Activated CD8-positive, alpha-beta memory T cell treated with anti-CD3 and anti-CD28 coated beads, Interleukin-2, amount 50 U/mL, for 1 hour (primary cell): ENCODE measurements at regions not wholly inside any gene's neighbourhood (a gene's known extent, or its start where the extent isn't known, plus 50 kb on each side); places are given as distances from the start of the nearest gene placed in this dataset.

Experiments
- DNase-seq: peaks from one replicate; pipeline ENCODE4 v3.0.0-alpha.2; 2020; ENCODE audit errors: extremely low read depth

DNA sequence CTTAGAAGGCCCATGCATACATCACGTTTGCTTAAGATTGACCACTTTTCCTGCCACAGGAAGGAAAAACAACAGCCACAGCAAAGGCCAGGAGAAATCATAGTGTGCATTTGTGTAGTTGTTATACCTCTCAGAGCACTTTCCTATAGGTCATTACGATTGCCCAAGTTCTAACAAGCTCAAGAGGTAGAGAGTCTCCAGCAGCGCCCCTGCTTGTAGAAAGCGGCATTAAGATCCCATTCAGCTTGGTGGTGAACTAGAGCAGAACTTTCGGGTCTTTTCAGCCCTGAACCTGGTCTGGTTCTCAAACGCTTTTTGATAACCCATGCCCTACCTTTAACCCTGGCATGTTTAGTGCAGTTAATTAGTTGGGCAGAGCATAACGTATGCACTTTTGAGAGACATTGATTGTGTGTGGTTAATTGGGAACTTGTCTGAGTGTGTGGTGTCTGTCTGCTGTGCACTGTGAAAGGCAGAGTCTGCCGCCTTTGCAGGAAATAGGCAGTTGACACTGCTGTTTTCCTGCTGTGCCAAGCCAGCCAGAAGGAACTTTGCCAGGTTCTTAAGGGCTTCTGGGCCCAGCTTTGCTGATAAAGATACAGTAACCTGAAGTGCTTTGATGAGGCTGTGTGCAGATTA is 109.9 kb upstream of the CLMP start:
- no peak for DNase-seq

DNA sequence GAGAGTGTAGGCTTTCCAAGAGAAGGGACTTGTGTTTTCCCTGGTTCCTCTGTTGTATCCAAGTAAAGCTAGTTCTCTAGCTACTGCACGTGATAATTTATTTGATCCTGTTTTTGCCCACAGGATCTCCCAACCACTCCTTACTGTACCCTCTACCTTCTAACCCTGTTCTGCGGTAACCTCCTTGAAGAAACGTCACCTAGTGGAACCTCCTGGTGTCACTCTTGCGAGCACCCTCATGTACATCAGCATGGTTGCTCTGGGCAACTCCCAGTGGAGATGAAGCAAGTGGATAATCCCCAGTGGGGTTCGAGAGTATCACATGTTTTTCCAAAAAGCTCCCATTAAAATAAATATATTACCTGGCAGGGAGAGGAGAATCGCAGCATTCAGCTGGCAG is 108.9 kb upstream of the CLMP start:
- no peak for DNase-seq

DNA sequence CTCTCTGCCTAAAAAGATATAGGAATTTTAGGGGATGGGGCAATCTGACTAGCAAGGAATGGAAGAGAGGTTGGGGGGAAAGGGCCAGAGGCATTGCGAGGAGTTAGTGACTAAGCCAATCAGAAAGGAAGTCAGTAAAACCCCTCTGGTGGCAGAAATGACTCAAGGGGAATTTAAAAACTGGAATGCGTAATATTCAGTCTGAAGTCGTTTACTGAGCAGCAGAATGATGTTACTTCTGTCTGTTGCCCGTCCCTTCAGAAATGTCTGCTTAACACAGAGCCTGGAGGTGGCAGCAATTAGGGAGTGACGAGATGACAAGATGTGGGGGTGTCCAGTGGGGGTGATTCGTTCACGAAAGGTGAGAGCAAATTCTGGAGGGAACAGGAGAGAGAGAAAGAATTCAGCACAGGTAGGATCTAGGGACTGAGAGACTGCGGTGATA is 107.7 kb upstream of the CLMP start:
- no peak for DNase-seq

DNA sequence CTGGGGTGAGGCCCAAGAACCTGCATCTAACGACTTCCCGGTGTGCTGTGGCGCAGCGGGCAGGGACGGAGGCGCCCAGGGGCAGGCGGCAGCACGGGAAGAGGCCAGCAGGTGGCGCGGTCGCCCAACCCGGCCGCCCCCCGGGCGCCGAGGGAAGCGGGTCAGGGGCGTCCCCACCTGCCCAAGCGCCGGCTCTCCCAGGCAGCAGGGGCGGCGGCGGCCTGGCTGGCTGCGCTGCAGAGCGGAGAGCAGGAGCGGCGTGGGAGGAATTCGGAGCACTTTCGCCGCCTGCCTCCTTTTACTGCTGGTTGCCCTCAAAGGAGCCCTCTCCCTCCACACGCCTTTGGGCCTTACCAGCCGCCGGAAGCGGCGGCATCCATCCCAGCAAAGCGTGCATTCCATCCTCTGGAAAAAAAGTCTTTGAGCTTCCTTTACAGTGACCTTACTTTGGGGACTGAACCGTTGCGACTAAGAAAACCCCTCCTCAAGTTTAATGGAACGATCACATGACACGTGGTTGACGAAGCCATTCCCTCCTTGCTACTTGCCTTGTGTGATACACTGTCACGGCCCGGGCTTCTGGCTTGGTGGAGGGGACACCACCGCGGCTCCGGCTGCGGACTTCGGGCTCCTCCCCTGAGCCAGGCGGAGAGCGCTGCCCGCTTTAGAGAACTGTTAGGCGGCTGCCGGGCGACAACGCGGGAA is 106.8 kb upstream of the CLMP start:
- no peak for DNase-seq

DNA sequence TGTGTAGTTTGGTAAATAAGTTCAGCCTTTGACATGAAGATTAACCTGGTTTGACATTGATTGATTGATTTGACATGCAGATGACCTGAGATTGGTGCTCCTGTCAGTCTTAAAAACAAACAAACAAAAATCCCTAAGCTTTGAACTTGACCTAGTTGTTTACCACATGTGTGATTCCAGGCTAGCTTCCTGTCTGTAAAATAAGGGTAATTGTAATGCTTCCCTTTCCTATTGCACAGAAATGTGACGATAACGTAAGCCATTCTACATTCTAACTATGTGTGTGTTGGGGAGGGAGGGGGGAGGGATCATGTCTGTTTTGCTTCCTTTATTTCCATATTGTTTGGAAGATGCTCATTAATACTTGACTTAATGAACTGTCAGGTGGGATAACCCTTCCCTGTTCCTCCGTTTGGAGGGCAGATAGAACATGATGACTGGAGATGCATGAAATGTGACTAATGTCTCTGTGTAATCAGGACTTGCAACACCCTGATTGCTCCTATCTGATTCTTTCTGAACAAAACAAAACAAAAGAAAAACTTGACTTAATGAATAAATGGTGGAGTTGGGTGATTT is 106.1 kb upstream of the CLMP start:
- no peak for DNase-seq

DNA sequence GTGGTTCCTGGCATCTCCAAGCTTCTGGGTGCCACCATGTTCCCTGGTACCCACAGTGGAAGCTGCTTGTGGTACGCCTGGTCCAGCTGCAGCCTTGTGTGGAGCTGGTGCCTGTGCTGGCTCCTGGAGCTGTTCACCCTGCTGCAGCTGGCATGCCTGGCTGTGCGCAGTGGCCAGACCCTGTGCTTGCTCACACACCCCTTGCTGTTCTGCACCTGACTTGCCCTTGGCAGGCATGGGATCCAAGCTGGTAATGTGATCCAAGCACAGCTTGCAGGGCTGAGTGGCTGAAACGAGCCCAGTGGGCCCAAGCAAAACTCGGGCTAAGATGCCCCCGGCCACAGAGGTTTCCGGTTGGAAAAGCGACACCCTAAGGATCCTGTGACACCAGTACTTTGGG is 104.7 kb upstream of the CLMP start:
- no peak for DNase-seq

DNA sequence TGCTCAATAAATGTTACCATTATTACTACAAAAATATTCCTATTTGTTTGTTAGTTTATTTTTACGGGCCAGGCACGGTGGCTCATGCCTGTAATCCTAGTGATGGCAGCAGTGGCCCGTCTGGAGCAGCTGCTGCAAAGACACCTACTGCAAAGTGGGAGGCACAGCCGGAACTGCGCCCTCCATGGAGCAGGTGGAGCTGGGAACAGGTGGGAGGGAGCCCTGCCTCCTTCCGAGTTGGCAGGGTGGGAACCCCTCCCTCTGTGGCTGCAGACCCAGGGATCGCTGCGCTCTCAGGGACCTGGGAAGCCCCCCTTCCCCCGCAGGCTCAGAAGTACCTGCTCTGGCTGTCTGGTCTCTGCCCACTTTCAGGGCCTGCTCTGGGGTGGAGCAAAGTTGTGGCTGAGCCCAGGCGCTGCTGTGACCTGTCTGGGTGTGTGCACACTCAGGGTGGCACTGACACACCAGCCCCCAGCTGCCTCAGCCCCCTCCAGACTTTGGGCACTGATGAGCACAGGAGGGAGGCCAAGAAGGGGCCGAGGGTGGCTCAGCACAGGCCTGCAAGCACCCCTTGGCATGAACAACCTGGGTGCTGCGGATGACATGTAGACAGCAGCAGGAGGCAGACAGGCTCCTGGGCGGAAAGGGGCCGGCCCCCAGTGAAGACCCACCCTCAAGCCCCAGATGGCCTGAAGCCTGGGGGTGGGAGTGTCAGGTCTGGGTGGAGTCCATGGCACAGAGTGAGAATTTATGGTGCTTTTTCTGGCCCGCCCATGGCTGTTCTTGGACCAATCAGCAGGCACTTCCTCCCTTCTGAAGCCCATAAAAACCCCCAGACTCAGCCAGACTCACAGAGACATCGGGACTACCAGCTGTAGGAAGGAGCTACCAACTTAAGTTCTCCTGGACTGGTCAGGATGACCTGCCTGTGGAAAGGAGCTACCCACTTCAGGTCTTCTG is 103.7 kb upstream of the CLMP start:
- DNase-seq: no peak

DNA sequence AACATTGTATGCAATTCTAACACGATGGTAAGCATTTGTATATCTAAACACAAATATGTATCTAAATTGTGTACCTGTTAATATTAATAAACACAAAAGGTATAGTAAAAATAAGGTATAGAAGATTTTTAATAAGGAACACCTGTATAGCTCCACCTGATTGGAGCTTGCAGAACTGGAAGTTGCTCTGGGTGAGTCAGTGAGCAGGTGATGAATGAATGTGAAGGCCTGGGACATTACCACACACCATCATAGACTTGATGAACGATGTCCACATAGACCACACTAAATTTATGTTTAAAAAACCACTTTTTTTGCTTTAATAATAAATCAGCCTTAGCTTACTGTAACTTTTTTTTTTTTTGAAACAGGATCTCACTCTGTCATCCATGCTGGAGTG is 97.6 kb upstream of the CLMP start:
- no peak for DNase-seq

DNA sequence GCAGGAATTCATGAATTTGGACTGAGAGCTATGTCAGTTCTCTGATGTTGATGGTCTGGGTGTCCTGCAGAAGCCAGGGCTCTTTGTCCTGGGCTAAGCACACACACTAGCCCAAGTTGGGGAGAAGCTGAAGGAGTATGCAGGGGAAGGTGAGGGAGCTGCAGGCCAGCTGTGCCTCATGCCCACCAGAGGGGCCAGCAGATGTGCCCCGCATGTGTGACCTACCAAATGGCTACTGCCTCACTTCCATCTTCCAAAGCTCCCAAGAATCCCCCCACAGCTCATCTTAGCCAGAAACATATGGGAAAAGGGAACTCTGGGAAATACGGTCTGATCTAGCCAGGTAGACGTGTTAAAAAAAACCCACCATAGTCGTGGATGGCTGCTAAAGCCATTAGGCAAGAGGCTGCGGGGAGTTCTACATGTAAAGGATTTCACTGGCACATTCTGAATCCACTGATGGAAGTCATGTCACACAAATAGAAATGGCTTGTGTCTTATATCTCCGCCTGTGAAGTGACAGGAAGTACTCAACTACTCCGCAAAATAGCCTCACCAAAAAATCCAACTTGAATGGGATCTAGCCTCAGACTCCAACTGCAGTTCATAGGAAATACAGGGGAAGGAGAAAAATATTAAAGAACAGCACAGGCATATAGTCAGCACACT is 96.3 kb upstream of the CLMP start:
- DNase-seq: no peak

DNA sequence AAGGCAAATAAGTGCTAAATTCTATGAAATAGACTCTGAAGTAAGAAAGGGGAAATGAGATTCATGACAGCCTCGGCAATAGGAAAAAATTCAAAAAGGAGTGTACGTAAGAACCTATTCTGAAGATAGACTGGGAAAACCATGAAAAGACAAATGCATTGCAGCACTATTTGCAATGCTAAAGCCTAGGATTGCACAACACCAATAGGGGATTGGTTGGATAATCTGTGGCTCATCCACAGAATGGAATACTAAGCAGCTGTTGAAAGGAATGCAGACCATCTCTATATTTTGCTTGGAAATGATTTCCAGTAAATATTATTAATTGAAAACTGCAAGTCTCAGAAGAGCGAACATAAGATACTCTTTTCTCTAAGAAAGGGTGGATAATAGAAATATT is 91.7 kb upstream of the CLMP start:
- DNase-seq: no peak

DNA sequence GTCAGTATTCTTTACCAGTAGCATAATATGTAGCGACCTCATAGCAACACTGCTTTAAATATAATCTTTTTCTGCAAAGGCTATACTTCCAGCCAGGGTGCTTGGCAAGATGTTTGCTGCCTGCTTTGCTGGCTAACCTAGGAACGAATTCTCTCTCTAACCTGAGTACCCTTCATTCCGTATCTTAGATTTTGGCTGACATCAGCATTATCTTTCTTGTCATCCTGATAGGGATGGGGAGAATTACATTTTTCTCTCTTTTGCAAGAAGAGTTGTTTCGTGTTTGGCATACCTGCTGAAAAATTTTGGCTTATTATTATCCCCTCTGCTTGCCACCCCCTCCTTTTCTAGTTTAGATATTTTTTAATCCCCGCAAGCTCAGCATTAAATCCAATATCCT is 91.2 kb upstream of the CLMP start:
- no peak for DNase-seq

DNA sequence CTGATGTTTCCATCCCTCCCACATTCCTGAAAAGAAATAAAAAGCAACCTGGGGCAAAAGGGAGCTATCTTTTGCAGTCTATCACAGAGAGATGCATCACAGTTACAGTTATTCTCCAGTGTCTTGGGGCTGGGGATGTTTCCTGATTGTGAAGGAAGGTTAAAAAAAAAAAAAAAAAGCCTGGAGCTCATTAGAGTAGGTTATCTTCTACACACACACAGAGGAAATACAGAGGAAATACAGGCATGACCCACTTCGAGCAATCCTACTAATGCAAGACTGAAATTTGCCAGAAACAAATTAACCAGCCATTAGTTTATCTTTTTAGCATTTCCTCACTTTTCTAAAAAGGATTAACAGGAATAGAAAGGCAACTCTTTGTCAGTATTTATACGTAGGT is 89.4 kb upstream of the CLMP start:
- no peak for DNase-seq

DNA sequence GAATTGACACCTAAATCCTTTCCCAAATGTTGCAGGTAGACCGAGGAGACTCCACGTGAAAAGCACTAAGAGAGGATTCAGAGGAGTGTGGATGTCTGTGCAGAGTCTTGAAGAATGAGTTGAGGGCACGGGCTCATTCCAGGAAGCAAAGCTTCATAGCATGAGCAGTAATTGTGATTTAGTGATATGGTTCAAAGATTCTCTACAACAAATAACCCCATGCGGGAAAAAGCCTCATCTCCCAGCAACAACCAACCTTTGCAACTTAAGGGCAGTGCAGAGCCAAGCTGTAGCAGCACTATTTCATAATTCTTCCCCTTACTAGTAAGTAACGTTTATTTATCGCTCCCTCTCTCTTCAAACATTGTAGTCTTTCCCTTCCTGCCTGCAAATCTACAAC is 87.5 kb upstream of the CLMP start:
- DNase-seq: no peak

DNA sequence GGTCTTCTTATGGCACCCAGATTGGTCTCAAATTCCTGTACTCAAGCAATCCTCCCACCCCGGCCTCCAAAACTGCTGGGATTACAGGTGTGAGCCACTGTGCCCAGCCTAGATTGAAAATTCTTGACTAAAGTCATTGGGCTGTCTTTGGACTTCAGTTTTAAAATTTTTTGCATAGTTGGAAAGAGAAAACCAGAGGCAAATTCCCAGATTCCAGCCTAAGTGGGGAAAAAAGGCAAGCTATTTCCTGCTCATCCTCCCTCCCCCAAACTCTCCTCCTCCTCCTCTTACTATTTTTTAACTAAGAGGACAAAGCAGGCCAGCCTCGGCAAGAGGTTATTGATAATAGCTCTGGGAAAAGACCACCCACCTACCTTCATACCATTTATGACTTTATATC is 78.6 kb upstream of the CLMP start:
- no peak for DNase-seq

DNA sequence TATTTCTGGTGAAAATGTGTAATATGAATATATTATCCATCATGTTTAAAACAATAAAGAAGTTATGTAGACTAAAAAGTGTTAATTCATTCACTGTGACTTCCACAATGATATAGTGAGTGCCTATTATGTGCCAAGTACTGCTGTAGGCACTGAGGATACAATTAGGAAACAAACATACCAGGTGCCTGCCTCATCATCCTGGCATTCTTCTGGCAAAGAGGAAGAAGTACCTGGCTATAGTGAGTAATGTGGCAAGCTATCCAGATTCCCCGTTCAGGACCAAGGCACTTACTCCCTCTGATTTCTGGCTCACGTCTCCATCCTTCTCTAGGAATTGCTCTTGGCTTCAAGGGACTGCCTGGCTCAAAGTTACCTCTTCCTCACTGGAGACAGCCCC is 77.5 kb upstream of the CLMP start:
- DNase-seq: no peak

DNA sequence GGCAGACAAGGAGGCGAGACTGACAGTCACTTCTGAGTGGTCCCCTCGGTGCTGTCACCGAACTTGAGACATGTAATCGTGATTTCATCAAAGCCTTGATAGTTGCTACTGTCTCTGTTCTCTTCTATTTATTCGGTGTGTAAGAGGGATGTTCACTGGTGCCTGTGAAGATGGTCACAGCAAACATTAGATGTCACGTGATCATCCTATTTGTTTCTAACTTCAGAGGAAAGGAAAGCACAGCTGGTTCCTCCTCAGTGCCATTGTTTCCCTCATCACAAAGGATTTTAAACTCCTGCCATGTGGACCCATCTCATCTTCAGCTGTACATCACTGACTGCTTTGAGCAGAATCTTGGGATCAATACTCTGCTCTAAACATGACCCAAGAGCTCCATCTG is 73.1 kb upstream of the CLMP start:
- no peak for DNase-seq

DNA sequence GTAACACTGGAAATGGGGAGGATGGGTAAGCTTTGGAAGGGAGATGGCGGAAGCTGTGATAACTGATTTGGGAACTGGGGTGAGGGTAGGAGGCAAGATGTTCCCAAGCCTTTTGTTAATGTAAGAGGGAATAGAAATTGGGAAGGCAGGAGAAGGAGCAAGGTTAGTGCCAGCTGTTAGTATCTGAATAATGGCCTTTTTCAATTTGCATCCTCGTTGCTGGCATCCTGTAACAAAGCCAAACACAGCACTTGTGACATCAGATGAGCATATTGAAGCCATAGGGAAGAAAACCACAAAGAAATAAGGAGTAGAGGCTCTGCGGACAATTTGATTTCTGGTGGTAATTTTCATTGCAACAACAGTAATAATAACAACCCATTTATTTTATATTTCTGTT is 70.9 kb upstream of the CLMP start:
- DNase-seq: no peak

DNA sequence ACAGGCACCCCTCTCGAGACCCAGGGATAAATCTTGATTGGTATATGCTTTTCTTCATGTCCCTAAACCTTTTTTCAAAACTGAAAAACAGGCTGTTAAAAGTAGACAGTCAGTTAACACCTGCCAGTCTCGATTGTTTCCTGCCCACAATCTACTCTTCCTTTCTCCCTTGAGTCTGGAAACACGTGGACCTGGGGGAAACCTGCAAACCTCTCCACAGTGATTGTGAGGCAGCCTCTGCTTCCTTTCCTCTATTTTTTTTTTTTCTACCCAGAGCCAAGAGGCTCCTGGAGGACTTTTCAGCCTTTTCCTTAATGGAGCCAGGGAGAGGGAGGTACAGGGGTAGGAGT is 69.4 kb upstream of the CLMP start:
- DNase-seq: no peak

DNA sequence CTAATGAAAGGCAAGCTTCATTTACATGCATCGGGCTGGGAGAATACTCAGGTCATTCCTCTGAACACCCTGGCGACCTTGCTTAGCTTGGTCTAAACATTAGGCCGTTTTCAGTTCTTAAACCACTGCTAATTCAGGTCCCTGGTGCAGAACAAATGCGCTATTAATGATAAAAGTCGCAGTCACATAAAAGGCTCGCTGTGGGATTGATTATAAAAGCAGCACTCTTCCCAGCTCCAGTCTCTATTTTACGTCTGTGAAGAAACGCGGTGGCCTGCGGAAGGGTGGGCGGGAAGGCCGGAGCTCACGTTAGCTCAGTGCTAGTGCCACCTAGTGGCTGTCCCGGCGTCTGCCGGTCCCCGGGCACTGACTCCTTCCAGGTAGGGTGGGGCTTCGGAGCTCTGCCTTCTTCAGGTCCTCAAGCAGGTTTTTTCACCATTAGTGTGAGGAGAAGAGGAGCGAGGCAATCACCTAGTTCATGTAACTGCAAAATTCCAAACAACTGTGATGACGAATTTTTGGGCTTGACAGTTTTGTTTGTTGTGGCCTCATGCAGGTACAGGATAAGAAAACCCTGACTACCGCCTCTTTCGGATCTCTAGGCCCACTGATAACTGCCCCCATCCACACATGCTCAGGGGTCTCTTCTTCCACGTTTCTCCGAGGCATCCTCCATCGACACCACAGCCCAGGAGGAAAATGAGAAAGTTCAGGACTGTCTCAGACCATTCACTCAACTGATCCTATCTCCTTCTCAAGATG is 66.5 kb upstream of the CLMP start:
- DNase-seq: no peak

DNA sequence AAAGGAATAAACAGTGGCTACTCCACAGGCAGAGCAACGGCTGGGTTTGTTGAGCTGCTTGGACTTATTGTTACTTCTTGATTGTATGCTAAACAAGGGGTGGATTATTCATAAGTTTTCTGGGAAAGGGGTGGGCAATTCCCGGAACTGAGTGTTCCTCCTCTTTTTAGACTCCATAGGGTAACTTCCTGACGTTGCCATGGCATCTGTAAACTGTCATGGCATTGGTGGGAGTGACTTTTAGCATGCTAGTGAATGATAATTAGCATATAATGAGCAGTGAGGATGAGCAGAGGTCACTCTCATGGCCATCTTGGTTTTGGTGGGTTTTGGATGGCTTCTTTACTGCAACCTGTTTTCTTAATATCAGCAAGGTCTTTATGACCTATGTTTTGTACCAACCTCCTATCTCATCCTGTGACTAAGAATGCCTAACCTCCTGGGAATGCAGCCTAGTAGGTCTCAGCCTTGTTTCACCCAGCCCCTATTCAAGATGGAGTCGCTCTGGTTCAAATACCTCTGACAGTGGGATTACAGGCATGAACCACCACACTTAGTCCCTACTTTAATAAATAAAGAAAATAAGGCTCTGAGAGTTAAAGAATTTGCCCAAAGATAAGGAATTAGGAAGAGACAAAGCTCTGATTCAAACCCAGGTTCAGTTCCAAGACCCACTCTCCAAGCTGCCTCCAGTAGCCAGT is 65.6 kb upstream of the CLMP start:
- no peak for DNase-seq

DNA sequence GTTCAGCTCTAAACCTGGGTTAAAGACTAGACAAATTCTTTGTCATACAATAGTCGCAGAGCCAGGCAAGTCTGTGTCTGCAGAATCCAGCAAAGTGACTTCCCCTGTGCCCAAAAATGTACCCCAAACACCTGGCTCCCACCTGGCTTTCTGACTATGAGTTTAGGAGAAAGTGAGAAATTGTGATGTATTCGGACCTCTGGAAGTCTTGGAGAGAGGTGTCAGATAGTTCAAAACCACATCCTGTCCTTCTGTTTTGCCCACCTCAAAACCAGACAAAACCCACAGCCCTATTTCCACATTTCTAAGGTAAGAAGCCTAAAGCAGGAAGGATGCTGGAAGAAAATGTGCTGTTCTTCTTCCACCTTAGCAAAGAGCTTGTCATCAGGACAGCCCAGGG is 63.8 kb upstream of the CLMP start:
- no peak for DNase-seq
